ENCODE measurements at regions not wholly inside any gene's neighbourhood (a gene's known extent, or its start where the extent isn't known, plus 50 kb on each side); places are given as distances from the start of the nearest gene placed in this dataset.

- no peak for DNase-seq
These were observed 58.4 kb downstream of the HMHB1 start for GRCh38 chr5:143870362-143870761.

- no peak for DNase-seq
These were observed 59.1 kb downstream of the HMHB1 start for GRCh38 chr5:143870871-143871632.

GRCh38 chr5:143871672-143872071, 59.7 kb downstream of the HMHB1 start:
- no peak for DNase-seq

- DNase-seq: no peak
These were observed 62.4 kb downstream of the HMHB1 start for GRCh38 chr5:143874312-143874711.

- no peak for DNase-seq
These were observed 65.2 kb downstream of the HMHB1 start for GRCh38 chr5:143877196-143877595.

- no peak for DNase-seq
These were observed 66.5 kb downstream of the HMHB1 start for GRCh38 chr5:143878430-143878829.

GRCh38 chr5:143879646-143880045, 67.7 kb downstream of the HMHB1 start:
- DNase-seq: no peak

GRCh38 chr5:143880178-143880577, 68.2 kb downstream of the HMHB1 start:
- DNase-seq: no peak

GRCh38 chr5:143882520-143882919, 70.6 kb downstream of the HMHB1 start:
- peak in 1 of 5 donors; percentile 6 for DNase-seq

- DNase-seq: no peak
These were observed 74.1 kb downstream of the HMHB1 start for GRCh38 chr5:143886096-143886495.

- DNase-seq: no peak
These were observed 75.0 kb downstream of the HMHB1 start for GRCh38 chr5:143886651-143887638.

GRCh38 chr5:143887903-143888665, 76.1 kb downstream of the HMHB1 start:
- DNase-seq: no peak

GRCh38 chr5:143888912-143889311, 77.0 kb downstream of the HMHB1 start:
- DNase-seq: no peak

GRCh38 chr5:143889986-143890385, 78.0 kb downstream of the HMHB1 start:
- no peak for DNase-seq

GRCh38 chr5:143890487-143890886, 78.5 kb downstream of the HMHB1 start:
- DNase-seq: no peak

- no peak for DNase-seq
These were observed 80.3 kb downstream of the HMHB1 start for GRCh38 chr5:143892271-143892670.

- DNase-seq: no peak
These were observed 80.9 kb downstream of the HMHB1 start for GRCh38 chr5:143892908-143893307.

GRCh38 chr5:143893638-143894037, 81.7 kb downstream of the HMHB1 start:
- DNase-seq: no peak

- no peak for DNase-seq
These were observed 84.6 kb downstream of the HMHB1 start for GRCh38 chr5:143896516-143896915.

GRCh38 chr5:143896966-143897365, 85.0 kb downstream of the HMHB1 start:
- DNase-seq: peak in 1 of 5 donors; percentile 8

GRCh38 chr5:143898381-143898780, 86.4 kb downstream of the HMHB1 start:
- peak in 1 of 5 donors; percentile 74 for DNase-seq

- DNase-seq: peak in 1 of 5 donors; percentile 26
These were observed 87.1 kb downstream of the HMHB1 start for GRCh38 chr5:143898916-143899591.

Measured in T-helper 1 cell (primary cell).